Activated T-cell treated with anti-CD3 and anti-CD28 coated beads, Interleukin-2, amount 50 U/mL, for 24 hours (primary cell): ENCODE measurements at regions not wholly inside any gene's neighbourhood (a gene's known extent, or its start where the extent isn't known, plus 50 kb on each side); places are given as distances from the start of the nearest gene placed in this dataset.
"Not testable (repeated sequence)": the region's sequence is repeated elsewhere in the genome, so short reads cannot be mapped to it uniquely, and the experiment has no call there.

ENCODE experiments used
- DNase-seq: peaks from one replicate; pipeline ENCODE4 v3.0.0-alpha.2; 2020
- H3K27ac Mint-ChIP-seq: 2 replicates; pipeline ENCODE4 v1.8.0; 2020; ENCODE audit warnings: mild to moderate bottlenecking, mixed read lengths
- H3K27me3 Mint-ChIP-seq: 2 replicates; pipeline ENCODE4 v1.8.0; 2020; ENCODE audit warnings: mixed read lengths
- H3K36me3 Mint-ChIP-seq: 2 replicates; pipeline ENCODE4 v1.8.0; 2020; ENCODE audit warnings: low read depth, mixed read lengths
- H3K4me1 Mint-ChIP-seq: 2 replicates; pipeline ENCODE4 v1.8.0; 2020; ENCODE audit warnings: low read depth, mixed read lengths
- H3K4me3 Mint-ChIP-seq: 2 replicates; pipeline ENCODE4 v1.8.0; 2020; ENCODE audit warnings: mild to moderate bottlenecking, moderate library complexity, mixed read lengths
- H3K9me3 Mint-ChIP-seq: 2 replicates; pipeline ENCODE4 v1.8.0; 2020; ENCODE audit warnings: mixed read lengths

DNA sequence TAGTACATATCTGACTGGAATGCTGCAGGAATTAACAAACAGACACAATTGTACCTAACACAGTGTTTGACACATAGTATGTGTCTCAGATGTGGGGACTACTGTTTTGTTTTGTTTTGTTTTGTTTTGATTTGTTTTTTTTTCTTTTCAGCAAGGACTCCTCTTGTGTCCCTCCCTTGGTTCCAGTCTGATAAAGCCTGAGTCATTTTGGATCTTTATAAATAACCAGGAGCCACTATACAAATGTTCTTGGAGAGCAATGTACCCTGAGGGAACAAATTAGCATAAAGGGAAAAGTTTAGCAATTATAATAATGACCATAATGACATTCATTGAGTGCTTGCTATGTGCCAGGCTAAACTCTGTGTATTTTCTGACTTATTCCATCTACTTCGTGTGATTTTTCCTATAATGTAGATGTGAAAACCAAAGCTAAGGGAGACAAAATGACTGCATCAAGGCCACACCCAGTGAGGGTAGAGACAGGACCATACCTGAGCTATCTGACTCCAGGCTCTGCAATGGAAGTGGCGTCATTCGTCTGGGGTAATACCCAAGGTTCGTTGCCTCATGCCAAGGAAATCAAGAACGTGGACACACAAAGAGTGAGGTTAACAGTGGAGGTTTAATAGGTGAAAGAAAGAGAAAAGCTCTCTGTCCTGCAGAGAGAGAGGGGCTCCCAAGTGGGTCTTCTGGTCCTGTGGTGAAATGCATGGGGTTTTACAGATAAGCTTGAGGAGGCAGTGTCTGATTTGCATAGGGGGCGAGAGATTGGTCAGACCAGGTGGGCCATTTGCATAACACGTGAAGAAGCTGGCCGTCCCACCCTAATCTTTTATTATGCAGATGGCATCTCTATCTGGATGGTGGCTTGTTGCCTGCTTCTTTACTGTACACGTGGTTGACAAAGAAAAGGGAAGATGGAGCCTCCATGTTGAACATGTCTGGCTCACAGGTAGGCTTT is 285.5 kb upstream of the SFSWAP start:
- Mint-ChIP-seq H3K4me3 (no peak overlapping the region), H3K27ac (no peak overlapping the region), H3K27me3 (peaks cover 11% of the 10 kb centered on the region), H3K36me3 (no peaks in the 10 kb centered on the region), H3K9me3 (peaks cover 18% of the 10 kb centered on the region), H3K4me1 (no peaks in the 10 kb centered on the region)
- no peak for DNase-seq

DNA sequence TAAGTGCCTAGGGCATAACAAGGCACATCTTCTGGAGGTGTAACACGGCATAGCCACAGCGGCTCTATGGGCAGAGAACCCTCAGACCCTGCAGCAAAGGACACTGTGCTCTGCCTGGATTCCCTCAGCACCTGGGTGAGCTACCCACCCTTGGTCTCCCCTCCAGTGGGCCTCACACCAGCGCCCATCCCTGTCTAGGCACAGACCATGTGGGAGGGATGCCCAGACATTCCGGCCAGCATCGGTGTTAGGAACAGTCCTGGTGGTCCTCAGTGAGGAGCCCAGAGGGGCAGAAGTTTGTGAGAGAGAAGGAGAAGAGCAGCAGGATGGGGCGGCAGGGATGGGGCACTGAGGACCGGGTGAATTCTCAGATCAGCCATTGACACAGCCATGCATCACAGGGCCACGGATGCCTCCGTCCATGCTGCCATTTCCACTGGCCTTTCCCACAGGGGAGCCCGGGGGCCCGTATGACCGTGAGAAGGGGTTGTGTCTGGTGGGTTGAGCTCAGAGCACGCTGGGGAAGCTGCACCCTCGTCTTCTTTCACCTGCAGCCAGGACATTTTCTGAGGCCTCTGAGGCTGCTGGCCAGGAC is 282.7 kb upstream of the SFSWAP start:
- no peak for DNase-seq
- peaks cover 18% of the 10 kb centered on the region for H3K9me3 Mint-ChIP-seq
- H3K27me3 Mint-ChIP-seq: peaks cover 12% of the 10 kb centered on the region
- no peaks in the 10 kb centered on the region for H3K4me1 Mint-ChIP-seq
- H3K27ac Mint-ChIP-seq: no peak overlapping the region
- H3K4me3 Mint-ChIP-seq: no peak overlapping the region
- no peaks in the 10 kb centered on the region for H3K36me3 Mint-ChIP-seq

DNA sequence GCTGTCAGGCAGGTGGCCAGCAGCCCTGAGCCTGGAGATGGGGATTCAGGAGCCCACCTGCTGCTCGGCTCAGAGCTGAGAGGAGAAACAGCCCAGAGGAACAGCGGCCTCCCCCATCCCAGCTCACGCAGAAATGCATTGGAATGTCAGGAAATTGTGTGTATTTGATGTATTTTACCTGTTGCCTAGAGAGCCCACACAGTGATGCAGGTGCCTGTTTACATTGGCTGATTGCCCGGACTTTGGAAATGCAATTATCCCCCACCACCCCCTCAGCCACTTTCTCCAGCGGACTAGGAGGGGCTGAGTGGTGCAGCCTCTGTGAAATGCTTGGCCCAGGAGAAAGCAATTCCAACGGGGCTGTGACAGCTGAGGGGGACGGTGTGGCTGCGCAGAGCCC is 281.7 kb upstream of the SFSWAP start:
- not testable (repeated sequence) for H3K36me3 Mint-ChIP-seq, H3K4me1 Mint-ChIP-seq, DNase-seq, H3K27ac Mint-ChIP-seq, H3K4me3 Mint-ChIP-seq
- Mint-ChIP-seq H3K27me3 (peaks cover 13% of the 10 kb centered on the region), H3K9me3 (peaks cover 14% of the 10 kb centered on the region)

DNA sequence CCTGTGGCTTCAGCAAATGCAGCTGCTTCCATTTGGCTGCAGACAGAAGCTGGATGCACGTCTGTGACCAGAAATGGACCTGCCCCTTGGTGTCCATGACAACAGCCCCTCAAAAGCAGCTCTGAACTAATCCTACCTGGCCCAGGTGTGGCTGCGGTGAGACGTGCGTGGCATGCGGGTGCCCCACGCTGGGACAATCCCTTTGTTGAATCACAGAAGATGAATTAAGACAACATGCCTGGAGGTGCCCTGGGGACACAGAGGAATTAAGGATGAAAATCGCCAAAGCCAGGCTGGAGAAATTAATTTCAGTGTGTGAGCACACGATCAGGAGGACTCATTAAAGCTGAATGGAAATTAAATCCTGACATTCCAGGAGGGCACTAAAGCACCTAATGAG is 281.2 kb upstream of the SFSWAP start:
- H3K27ac Mint-ChIP-seq, DNase-seq, H3K9me3 Mint-ChIP-seq, H3K4me3 Mint-ChIP-seq, H3K36me3 Mint-ChIP-seq, H3K4me1 Mint-ChIP-seq: not testable (repeated sequence)
- peaks cover 18% of the 10 kb centered on the region for H3K27me3 Mint-ChIP-seq

DNA sequence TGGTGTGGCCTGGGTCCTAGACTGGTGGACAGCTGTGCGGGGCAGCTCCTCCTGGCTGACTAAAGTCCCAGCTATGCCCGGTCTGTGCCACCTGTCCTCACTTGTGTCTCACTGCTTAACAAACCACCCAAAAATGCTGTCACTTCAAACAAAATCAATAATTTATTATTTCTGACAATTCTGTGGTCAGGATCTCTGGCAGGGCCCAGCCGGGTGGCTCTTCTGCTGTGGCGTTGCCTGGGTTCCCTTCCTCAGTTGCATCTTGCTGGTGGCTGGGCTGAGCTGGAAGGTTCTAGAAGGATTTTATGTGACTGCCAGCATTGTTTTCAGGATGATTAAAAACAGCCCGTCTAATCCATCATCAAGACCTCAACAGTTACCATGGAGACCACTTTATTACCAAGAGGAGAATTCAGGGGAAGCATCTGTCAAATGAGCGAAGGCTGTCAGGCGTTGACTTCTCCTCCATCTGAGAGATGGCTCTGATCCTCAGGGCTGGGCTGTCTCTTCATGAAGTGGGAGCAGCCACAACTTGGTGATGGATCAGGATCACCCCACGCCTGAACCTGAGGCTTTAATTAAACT is 280.6 kb upstream of the SFSWAP start:
- DNase-seq: no peak
- H3K9me3 Mint-ChIP-seq: peaks cover 5% of the 10 kb centered on the region
- no peak overlapping the region for H3K4me3 Mint-ChIP-seq
- H3K27ac Mint-ChIP-seq: no peak overlapping the region
- H3K4me1 Mint-ChIP-seq: no peaks in the 10 kb centered on the region
- H3K36me3 Mint-ChIP-seq: no peaks in the 10 kb centered on the region
- H3K27me3 Mint-ChIP-seq: peaks cover 22% of the 10 kb centered on the region

DNA sequence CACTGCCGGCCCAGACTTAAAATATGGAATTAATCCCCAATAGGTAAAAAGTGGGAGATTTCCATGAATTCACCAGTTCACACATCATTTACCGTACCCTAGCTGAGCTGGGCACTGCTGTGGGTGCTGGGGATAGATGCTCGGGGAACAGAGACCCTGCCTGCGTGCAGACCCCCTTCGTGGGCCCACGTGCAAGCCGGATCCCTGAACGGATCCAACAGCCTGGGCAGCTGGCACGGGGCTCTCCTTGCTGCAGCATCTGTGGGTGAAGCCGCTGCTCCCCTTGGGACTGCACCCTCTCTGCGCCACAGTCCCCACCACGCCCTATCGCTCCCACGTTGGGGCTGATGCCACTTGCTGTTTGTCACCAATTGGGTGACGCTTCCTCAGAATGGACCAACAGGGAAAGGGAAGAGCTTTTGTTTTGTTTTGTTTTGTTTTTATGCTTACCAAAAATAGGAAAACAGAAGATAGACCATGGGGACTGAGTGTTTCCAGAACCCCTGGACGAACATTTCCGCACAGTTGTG is 279.7 kb upstream of the SFSWAP start:
- not testable (repeated sequence) for H3K27ac Mint-ChIP-seq, H3K9me3 Mint-ChIP-seq

DNA sequence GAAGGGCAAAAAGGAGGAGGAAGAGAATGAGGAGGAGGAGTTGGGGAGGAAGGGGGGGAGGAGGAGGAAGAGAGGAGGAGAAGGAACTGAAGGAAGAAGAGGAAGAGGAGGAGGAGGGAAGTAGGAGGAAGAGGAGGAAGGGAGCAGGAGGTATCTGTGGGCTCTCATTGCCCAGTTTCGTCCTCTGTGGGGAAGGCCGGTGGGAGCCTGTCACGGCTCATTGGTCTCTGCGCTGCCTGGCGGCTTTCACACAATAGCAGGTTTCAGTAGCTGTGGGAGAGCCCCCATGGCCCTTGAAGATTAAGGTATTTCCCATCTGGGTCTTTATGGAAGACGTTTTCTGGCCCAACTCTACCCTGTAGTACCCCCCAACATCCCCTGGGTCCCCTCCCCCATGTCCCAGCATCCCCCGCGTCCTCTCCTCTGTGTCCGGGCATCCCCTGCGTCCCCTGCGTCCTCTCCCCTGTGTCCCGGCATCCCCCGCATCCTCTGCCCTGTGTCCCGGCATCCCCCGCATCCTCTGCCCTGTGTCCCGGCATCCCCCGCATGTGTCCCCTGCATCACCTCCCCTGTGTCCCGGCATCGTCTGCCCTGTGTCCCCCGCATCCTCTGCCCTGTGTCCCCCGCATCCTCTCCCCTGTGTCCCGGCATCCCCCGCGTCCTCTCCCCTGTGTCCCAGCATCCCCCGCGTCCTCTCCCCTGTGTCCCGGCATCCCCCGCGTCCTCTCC is 278.2 kb upstream of the SFSWAP start:
- no peaks in the 10 kb centered on the region for H3K4me1 Mint-ChIP-seq
- no peak overlapping the region for H3K4me3 Mint-ChIP-seq
- no peak overlapping the region for H3K27ac Mint-ChIP-seq
- no peaks in the 10 kb centered on the region for H3K36me3 Mint-ChIP-seq
- peaks cover 42% of the 10 kb centered on the region for H3K27me3 Mint-ChIP-seq
- no peak for DNase-seq
- peaks cover 2% of the 10 kb centered on the region for H3K9me3 Mint-ChIP-seq

More for the DNA sequence above, 279.7 kb upstream of the SFSWAP start:
- H3K4me1 Mint-ChIP-seq, H3K36me3 Mint-ChIP-seq, H3K4me3 Mint-ChIP-seq, DNase-seq: not testable (repeated sequence)
- H3K27me3 Mint-ChIP-seq: peaks cover 29% of the 10 kb centered on the region

DNA sequence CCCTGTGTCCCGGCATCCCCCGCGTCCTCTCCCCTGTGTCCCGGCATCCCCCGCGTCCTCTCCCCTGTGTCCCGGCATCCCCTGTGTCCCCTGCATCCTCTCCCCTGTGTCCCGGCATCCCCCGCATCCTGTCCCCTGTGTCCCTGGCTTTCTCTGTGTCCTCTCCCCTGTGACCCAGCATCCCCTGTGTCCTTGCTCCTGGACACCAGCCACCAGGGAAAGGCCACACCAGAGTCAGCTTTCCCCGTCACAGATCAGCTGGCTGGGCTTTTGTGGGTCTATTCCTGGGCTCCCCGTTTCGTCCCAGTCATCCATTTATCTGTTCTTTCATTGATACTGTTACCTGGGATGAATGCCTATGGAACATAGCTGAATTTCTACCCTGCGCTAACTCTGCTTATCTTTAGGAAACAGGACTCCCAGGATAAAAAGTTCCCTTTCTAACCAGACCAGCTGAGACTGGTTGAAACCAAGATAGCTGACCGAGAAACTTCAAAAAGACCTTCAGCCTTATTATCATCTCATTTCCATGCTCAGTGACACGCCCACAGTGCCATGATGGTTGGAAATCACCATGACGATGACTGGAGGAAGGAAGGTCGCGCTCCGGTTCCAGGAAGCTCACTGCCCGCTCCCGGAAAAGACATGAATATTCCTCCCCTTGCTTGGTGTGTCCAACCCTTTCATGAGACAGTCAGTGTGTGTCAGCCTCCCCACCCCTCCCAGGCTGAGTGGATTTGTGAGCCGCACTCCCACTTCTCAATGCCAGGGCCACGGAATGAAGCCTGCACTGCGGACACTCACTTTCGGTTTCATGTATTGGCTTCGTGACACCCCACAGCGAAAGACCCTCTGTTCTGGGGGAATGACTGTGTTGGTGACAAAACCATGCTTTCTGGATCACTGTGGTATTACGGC is 276.4 kb upstream of the SFSWAP start:
- no peak for DNase-seq
- no peaks in the 10 kb centered on the region for H3K4me1 Mint-ChIP-seq
- no peak overlapping the region for H3K27ac Mint-ChIP-seq
- H3K27me3 Mint-ChIP-seq: peaks cover 42% of the 10 kb centered on the region
- no peaks in the 10 kb centered on the region for H3K36me3 Mint-ChIP-seq
- peaks cover 2% of the 10 kb centered on the region for H3K9me3 Mint-ChIP-seq
- H3K4me3 Mint-ChIP-seq: no peak overlapping the region

DNA sequence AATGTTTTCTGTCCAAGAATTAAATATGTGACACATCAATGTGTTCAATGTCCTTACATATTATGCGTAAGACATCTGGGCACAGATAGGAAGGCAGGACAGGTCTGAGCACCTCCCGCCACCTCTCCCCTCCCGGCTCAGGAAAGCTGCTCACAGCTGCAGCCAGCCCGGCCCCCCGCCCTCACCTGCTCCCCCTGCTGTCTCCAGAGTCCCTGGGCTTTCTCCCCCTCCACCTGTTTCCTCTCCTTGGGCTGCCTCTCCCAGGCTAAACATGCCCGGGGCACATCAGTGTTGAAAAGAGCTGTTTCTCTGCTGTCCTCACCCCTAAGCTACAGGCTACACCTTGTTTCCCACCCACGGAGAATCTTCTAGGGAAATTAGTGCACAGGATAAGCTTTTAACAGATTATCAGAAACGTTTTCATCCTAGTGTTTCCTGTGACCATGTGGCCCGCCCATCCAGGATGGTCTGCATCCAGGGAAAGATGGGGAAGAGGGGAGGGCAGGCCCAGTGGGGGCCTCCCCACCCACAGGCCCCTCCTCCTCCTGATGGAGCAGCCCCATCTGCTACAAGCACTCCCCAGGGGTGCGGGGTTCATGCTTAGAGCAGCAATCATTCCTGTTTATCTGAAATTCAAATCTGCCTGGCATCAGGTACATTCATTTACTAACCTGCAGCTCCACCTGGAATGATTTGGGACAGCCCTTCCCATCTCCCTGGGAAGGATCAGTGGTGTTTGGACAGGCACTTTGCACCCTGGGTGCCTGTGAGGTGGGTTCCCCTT is 273.8 kb upstream of the SFSWAP start:
- Mint-ChIP-seq H3K36me3 (no peaks in the 10 kb centered on the region), H3K4me3 (no peak overlapping the region), H3K4me1 (no peaks in the 10 kb centered on the region), H3K27me3 (peaks cover 32% of the 10 kb centered on the region), H3K27ac (no peak overlapping the region), H3K9me3 (no peaks in the 10 kb centered on the region)
- DNase-seq: no peak

DNA sequence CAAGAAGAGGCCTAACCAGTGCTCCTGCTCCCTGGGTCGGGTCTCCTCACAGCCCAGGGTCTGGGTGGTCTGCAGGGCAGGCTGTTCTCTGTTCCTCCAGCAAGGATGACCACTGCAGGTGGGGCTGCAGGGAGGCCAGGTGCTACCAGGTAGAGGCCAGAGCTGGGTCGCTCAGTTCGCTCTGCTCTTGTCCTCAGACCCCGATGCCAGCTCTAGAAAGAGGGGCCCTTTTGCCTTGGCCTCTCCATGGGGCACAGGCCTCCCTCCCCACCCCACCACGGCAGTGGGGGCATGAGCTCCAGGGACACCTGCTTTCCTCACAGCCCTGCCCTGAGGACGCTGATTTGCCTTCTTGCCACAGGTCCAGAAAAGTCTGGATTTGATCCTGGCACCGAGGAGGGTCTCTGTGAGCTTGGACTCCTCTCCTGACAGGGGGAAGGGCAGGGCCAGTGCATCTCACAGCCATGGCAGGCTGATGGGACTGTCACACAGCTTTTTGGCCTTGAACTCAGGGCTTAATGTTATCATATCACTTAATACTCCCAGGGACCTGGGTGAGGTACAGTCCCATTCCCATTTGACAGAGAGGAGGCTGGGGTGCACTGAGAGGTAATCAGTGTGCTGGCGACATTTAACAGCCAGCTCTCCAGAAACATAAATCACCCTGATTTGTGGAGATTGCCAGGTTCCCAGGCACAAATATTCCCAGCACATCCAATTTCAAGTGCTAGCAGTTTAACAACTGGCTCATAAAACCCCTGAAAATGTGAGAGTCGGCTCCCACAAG is 273.0 kb upstream of the SFSWAP start:
- Mint-ChIP-seq H3K9me3 (no peaks in the 10 kb centered on the region), H3K4me1 (no peaks in the 10 kb centered on the region), H3K27me3 (peaks cover 30% of the 10 kb centered on the region), H3K27ac (no peak overlapping the region), H3K36me3 (no peaks in the 10 kb centered on the region), H3K4me3 (no peak overlapping the region)
- no peak for DNase-seq

DNA sequence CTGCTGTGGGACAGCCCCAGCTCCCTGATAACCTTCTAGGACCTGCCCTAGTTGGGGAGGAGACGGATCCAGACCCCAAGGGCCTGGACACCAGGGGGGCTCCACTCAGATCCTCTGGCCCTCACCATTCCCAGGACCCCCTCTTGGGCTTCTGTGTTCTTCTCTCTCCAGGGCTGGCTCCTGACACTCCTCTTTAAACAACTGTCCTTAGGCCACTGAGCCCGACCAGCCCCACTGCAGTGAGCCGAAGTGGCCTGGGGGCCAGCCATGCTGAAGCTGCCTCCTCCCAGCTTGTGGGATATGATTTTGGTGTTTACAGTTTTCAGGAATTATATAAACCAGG is 272.4 kb upstream of the SFSWAP start:
- not testable (repeated sequence) for H3K4me3 Mint-ChIP-seq, H3K9me3 Mint-ChIP-seq, H3K36me3 Mint-ChIP-seq, H3K4me1 Mint-ChIP-seq, H3K27ac Mint-ChIP-seq, DNase-seq
- H3K27me3 Mint-ChIP-seq: peaks cover 30% of the 10 kb centered on the region

DNA sequence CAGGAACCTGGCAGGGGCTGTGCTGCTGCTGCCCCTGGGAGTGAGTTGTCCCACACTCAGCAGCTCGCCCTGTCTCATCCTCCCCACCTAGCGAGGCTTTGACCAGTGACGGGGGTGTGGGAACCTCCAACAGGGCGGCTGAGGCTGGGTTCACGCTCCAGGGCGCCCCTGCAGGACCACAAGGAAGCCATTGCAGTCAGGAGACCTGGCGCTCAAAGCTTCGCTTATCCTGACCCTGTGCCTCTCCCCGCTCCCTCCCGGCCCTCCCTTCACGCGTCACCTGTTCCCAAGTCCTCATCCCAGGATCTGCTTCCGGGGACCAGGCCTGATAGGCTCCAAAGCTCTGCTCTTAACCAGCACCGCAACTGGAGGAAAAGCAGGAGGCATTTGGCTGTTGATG is 272.0 kb upstream of the SFSWAP start:
- Mint-ChIP-seq H3K4me1 (no peaks in the 10 kb centered on the region), H3K9me3 (no peaks in the 10 kb centered on the region), H3K36me3 (no peaks in the 10 kb centered on the region), H3K27ac (no peak overlapping the region), H3K27me3 (peaks cover 30% of the 10 kb centered on the region), H3K4me3 (no peak overlapping the region)
- DNase-seq: no peak
